AG04450 (cell line): ENCODE measurements at regions not wholly inside any gene's neighbourhood (a gene's known extent, or its start where the extent isn't known, plus 50 kb on each side); places are given as distances from the start of the nearest gene placed in this dataset.

Source experiments
- CTCF ChIA-PET: fragments of 300-600, 350-600 bp; formaldehyde crosslinking; extraction: SDS; loops from one replicate; lab custom pipeline; 2022; ENCODE audit warnings: antibody characterized with exemption, inconsistent platforms; lab: Charles Lee
- POLR2A ChIA-PET: fragments of 350-600 bp; formaldehyde crosslinking; extraction: SDS; loops from one replicate; lab custom pipeline; 2021; ENCODE audit warnings: antibody characterized with exemption, inconsistent platforms; lab: Yijun Ruan, JAX
- DNase-seq: peaks from one replicate; pipeline ENCODE4 v3.0.0-alpha.2; 2011; ENCODE audit warnings: low read depth, low spot score
- H3K27ac ChIP-seq: one replicate; pipeline ENCODE4 v1.5.1; 2012; ENCODE audit warnings: low read depth, low read length, control low read depth
- H3K27me3 ChIP-seq: one replicate; pipeline ENCODE4 v1.6.0; 2012; ENCODE audit warnings: low read length; ENCODE audit not compliant: control insufficient read depth, insufficient read depth
- H3K4me3 ChIP-seq: 2 replicates; pipeline ENCODE4 v1.5.1; 2011; ENCODE audit warnings: mild to moderate bottlenecking, low read depth, low read length, control low read depth
- H3K9me3 ChIP-seq: 2 replicates; pipeline ENCODE4 v1.5.1; 2012; ENCODE audit warnings: low read length; ENCODE audit not compliant: control insufficient read depth, insufficient read depth
- CTCF ChIP-seq: IDR thresholded peaks from 2 replicates; pipeline ENCODE4 v1.5.1; 2011; ENCODE audit warnings: low read depth, low read length, control low read depth, inconsistent platforms

DNA sequence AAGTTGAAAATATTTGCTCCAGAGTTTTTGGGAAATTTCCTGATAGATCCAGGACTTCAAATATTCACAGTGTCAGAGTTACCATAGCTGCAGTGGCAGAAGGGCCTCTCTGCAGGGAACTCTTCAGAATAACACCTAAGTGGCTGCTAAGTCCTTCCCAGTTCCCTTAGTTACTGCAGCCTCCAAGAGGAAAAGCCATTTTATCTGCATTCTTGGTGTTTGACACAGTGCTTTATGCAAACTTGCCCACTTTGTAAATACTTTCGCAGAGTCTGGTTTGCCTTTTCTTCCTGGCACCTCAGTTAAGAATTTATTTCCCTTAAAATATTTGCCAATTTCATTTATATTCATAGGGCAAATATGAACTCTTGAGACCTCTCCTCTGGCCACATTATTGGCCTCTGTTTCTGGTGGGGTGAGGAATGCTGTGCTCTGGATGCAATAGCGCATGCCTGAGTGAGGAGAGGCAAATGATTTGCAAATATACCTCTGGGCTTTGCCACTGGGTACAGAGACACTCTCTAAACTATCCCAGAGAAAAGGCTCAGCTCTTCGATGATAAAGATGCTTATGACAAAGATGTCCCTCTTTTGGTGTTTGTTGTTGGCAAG is 566.3 kb upstream of the NR3C2 start:
- ChIA-PET POLR2A (no interaction called here), CTCF (no interaction called here)
- Histone ChIP-seq H3K9me3 (no peaks in the 10 kb centered on the region), H3K4me3 (no peak overlapping the region), H3K27ac (no peak overlapping the region), H3K27me3 (no peaks in the 10 kb centered on the region)
- DNase-seq = no peak
- TF ChIP-seq CTCF = no peak

- no peak overlapping the region for H3K27ac ChIP-seq
- no peak for DNase-seq
- POLR2A ChIA-PET = no interaction called here
- CTCF ChIA-PET = no interaction called here
- H3K9me3 ChIP-seq = no peaks in the 10 kb centered on the region
- no peak for TF ChIP-seq CTCF
- no peak overlapping the region for H3K4me3 ChIP-seq
- no peaks in the 10 kb centered on the region for H3K27me3 ChIP-seq
Observed at GRCh38 chr4:149005191-149005590, 563.0 kb upstream of the NR3C2 start.

DNA sequence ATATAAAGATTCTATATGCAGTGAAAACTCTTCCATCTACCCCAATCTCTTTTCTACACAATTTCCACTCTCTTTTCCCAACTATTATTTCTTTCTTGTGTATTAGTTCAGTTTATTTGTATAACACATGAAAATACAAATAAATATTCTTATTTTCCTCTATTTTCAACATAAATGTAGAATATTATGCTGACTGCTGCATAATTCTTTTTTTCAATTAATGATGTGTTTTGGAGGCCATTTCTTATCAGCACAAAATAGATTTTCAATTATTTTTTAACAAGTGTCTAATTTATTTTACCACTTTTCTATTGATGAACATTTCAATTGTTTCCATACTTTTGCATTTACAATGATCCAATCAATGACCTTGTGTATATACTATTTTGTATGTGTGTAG is 557.7 kb upstream of the NR3C2 start:
- no peak for TF ChIP-seq CTCF
- H3K4me3 ChIP-seq = no peak overlapping the region
- no peaks in the 10 kb centered on the region for H3K9me3 ChIP-seq
- H3K27me3 ChIP-seq = no peaks in the 10 kb centered on the region
- no peak overlapping the region for H3K27ac ChIP-seq
- DNase-seq = no peak
- ChIA-PET CTCF (interaction anchor here (1.6 to 2.5 kb wide), 2 partner anchors 265 to 266 kb away, joined by 13 to 14 read pairs; no protein-coding TSS in a partner anchor), POLR2A (no interaction called here)

DNA sequence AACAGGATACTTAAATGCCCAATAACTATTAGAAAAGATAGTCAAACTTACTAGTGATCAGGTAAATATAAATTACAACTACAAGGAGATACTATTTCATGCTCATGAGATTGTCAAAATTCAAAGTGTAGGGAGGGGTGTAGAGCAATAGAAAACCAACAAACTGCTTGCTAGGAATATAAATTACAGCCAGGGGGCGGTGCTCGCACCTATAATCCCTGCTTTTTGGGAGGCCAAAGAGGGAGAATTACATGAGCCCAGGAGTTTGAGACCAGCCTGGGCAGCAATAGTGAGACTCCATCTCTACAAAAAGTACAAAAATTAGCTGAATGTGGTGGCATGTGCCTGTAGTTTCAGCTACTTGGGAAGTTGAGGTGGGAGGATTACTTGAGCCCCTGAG is 556.5 kb upstream of the NR3C2 start:
- Histone ChIP-seq H3K4me3 (no peak overlapping the region), H3K27me3 (no peaks in the 10 kb centered on the region), H3K9me3 (no peaks in the 10 kb centered on the region), H3K27ac (no peak overlapping the region)
- DNase-seq = peak; percentile 2
- ChIA-PET CTCF (interaction anchor here (0.6 to 2.5 kb wide), 8 partner anchors 17 to 271 kb away, joined by 3 to 14 read pairs (median 4); no protein-coding TSS in a partner anchor), POLR2A (no interaction called here)
- TF ChIP-seq CTCF = peak; percentile 65

GRCh38 chr4:148986951-148987350 is 544.7 kb upstream of the NR3C2 start:
- TF ChIP-seq CTCF = no peak
- POLR2A ChIA-PET = no interaction called here

More at GRCh38 chr4:148986951-148987350, 544.7 kb upstream of the NR3C2 start:
- H3K4me3 ChIP-seq = no peak overlapping the region
- CTCF ChIA-PET = no interaction called here
- H3K27me3 ChIP-seq = no peaks in the 10 kb centered on the region
- H3K27ac ChIP-seq = no peak overlapping the region
- H3K9me3 ChIP-seq = no peaks in the 10 kb centered on the region
- DNase-seq = no peak
